HepG2 (cell line): ENCODE measurements at regions not wholly inside any gene's neighbourhood (a gene's known extent, or its start where the extent isn't known, plus 50 kb on each side); places are given as distances from the start of the nearest gene placed in this dataset.

Source experiments
- ATAC-seq: fragments of 200-7000 bp; cut with Tn5 transposase; 3 replicates; pipeline ENCODE4 v1.9.1; 2020; ENCODE audit warnings: mild to moderate bottlenecking, moderate library complexity
- BruUV-seq: library from RNA; stranded (reverse); fragments of 400-500 nt; replicated peaks from 2 replicates; lab custom pipeline; 2021; lab: Mats Ljungman, UMichigan
- CTCF ChIA-PET: fragments of 300-600 bp; formaldehyde crosslinking; extraction: SDS; loops from one replicate; lab custom pipeline; 2021; ENCODE audit warnings: low total read pairs, inconsistent platforms, low intra/inter-chr PET ratio; lab: Yijun Ruan, JAX
- POLR2A ChIA-PET: fragments of 350-600 bp; sonication (Branson Sonifier 250); formaldehyde crosslinking; loops from one replicate; lab custom pipeline; 2020; ENCODE audit warnings: antibody characterized with exemption, inconsistent platforms; lab: Yijun Ruan, JAX
- DNase-seq: peaks from one replicate; pipeline ENCODE4 v3.0.0-alpha.2; 2015; ENCODE audit warnings: low spot score
- FAIRE-seq: peaks from 3 replicates; lab custom pipeline; 2011; peaks lifted over from hg19 to GRCh38; lab: Jason Lieb, UNC
- H2AFZ ChIP-seq: one replicate; pipeline ENCODE4 v1.6.1; 2011; ENCODE audit warnings: low read length, inconsistent platforms
- H3K27ac ChIP-seq: fragments of 300-600 bp; 3 replicates; pipeline ENCODE4 v1.8.0; 2011; ENCODE audit warnings: mixed run types, mild to moderate bottlenecking, mixed read lengths, low read length, inconsistent platforms; ENCODE audit not compliant: insufficient read depth; ENCODE audit errors: extremely low read length
- H3K27me3 ChIP-seq, 2 experiments: fragments of 200-600 bp in 1 of 2; 2 replicates in 1 of 2; 3 replicates in 1 of 2; pipeline versions ENCODE4 v1.6.0 to v1.8.0; 2011; ENCODE audit warnings: low read length in 2 of 2, mild to moderate bottlenecking in 2 of 2, moderate library complexity in 2 of 2, inconsistent platforms in 1 of 2; ENCODE audit not compliant: insufficient read depth in 2 of 2, control insufficient read depth in 1 of 2
- H3K36me3 ChIP-seq, 2 experiments: fragments of 200-600 bp in 1 of 2; replicated peaks in 1 of 2; 2 replicates in 1 of 2; 3 replicates in 1 of 2; pipeline versions ENCODE4 v1.5.1 to v1.8.0; 2011; ENCODE audit warnings: low read length in 2 of 2, inconsistent platforms in 1 of 2; ENCODE audit not compliant: insufficient read depth in 2 of 2, control insufficient read depth in 1 of 2
- H3K4me1 ChIP-seq: 2 replicates; pipeline ENCODE4 v1.5.1; 2012; ENCODE audit warnings: low read length, inconsistent platforms; ENCODE audit not compliant: insufficient read depth
- H3K4me2 ChIP-seq: 2 replicates; pipeline ENCODE4 v1.6.0; 2011; ENCODE audit warnings: low read depth, low read length, inconsistent platforms
- H3K4me3 ChIP-seq, 3 experiments: fragments of 200-600 bp in 1 of 3; sonication (generic), shearing (Covaris generic) in 1 of 3; replicated peaks in 1 of 3; 2 replicates each; pipeline ENCODE4 v1.5.1; 2011 to 2016; ENCODE audit warnings: low read length in 3 of 3, inconsistent platforms in 2 of 3, low read depth in 2 of 3, mild to moderate bottlenecking in 2 of 3, control low read depth in 1 of 3, mixed read lengths in 1 of 3; ENCODE audit not compliant: insufficient read depth in 1 of 3
- H3K79me2 ChIP-seq: one replicate; pipeline ENCODE4 v1.6.1; 2011; ENCODE audit warnings: low read length, inconsistent platforms; ENCODE audit not compliant: insufficient read depth
- H3K9ac ChIP-seq: 2 replicates; pipeline ENCODE4 v1.6.0; 2011; ENCODE audit warnings: mild to moderate bottlenecking, low read depth, low read length, inconsistent platforms; ENCODE audit not compliant: insufficient read depth
- H3K9me3 ChIP-seq: 2 replicates; pipeline ENCODE4 v1.5.1; 2012; ENCODE audit warnings: mild to moderate bottlenecking, low read length
- H4K20me1 ChIP-seq: 2 replicates; pipeline ENCODE4 v1.6.0; 2011; ENCODE audit warnings: inconsistent platforms, mild to moderate bottlenecking, low read length, moderate library complexity; ENCODE audit not compliant: insufficient read depth
- DMTF1 ChIP-seq: sonication (generic); formaldehyde crosslinking; IDR thresholded peaks from 2 replicates; pipeline ENCODE4 v1.4.0; 2020; ENCODE audit warnings: mild to moderate bottlenecking, missing genetic modification reagents
- ETS1 ChIP-seq: sonication (generic); formaldehyde crosslinking; IDR thresholded peaks from 2 replicates; pipeline ENCODE4 v1.4.0; 2020; ENCODE audit warnings: missing genetic modification reagents
- SOX6 ChIP-seq, 2 experiments: fragments of 450-650 bp in 1 of 2; sonication (generic) in 1 of 2; formaldehyde crosslinking in 1 of 2; IDR thresholded peaks; 2 replicates each; pipeline versions ENCODE4 v1.4.0 to v1.6.1; 2017 to 2020; ENCODE audit warnings: antibody characterized with exemption in 1 of 2, mild to moderate bottlenecking in 1 of 2, missing genetic modification reagents in 1 of 2
- ZBTB42 ChIP-seq: sonication (generic); formaldehyde crosslinking; IDR thresholded peaks from 2 replicates; pipeline ENCODE4 v1.5.0; 2020; ENCODE audit warnings: mild to moderate bottlenecking, missing genetic modification reagents
- ZFP90 ChIP-seq: sonication (generic); formaldehyde crosslinking; IDR thresholded peaks from 2 replicates; pipeline ENCODE4 v1.8.0; 2022; ENCODE audit warnings: missing genetic modification reagents, mild to moderate bottlenecking, inconsistent platforms, borderline replicate concordance
- WGBS: methylation state at CpG from one replicate; pipeline ENCODE4 v1.1.6; 2017; ENCODE audit warnings: low lambda C conversion rate; 5-methylcytosine and 5-hydroxymethylcytosine counted together
- in situ Hi-C: cut with HindIII; loops from 2 replicates; pipeline ENCODE4 v1.10.0; 2017; ENCODE audit warnings: low pct_unique_long_range_greater_than_20kb; ENCODE audit not compliant: extremely low pct_ligation_motif_present
- intact Hi-C: fragments of 100-400 bp; cut with micrococcal nuclease; formaldehyde crosslinking; loops from one replicate; pipeline ENCODE4 v1.10.0; 2022; ENCODE audit not compliant: unreplicated experiment
- TF ChIP-seq, protein P1 (sequence below): IDR thresholded peaks from 2 replicates; pipeline ENCODE4 v1.6.1; 2016; ENCODE audit warnings: missing biosample characterization, missing genetic modification reagents, low read depth

GRCh38 chr3:72174040-72174439 lies 389.1 kb upstream of the PROK2 start:
- ATAC-seq (no peak), DNase-seq (no peak)
- H3K79me2 ChIP-seq = no peaks in the 10 kb centered on the region
- no TSS peak for BruUV-seq
- CTCF ChIA-PET = no interaction called here
- H3K4me3 ChIP-seq = no peak overlapping the region
- H3K9me3 ChIP-seq = no peaks in the 10 kb centered on the region
- intact Hi-C loops = no loop called here
- no peak overlapping the region for H3K9ac ChIP-seq
- WGBS = 88% methylated on average over 3 of the region's 3 CpGs
- no peaks in the 10 kb centered on the region for H3K4me1 ChIP-seq
- TF ChIP-seq, protein P1, sequence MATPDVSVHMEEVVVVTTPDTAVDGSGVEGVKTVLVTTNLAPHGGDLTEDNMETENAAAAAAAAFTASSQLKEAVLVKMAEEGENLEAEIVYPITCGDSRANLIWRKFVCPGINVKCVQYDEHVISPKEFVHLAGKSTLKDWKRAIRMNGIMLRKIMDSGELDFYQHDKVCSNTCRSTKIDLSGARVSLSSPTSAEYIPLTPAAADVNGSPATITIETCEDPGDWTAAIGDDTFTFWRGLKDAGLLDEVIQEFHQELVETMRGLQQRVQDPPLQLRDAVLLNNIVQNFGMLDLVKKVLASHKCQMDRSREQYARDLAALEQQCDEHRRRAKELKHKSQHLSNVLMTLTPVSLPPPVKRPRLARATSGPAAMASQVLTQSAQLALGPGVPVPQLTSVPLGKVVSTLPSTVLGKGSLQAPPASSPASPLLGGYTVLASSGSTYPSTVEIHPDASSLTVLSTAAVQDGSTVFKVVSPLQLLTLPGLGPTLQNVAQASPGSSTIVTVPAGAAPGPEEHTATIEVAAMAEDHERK (CRISPR knock-in tag) = no peak
- TF ChIP-seq ETS1 = no peak
- TF ChIP-seq ZBTB42 (CRISPR knock-in tag) = no peak
- no peak for TF ChIP-seq ZFP90
- TF ChIP-seq SOX6 (IDR thresholded peaks at IDR 0.05) = no peak
- TF ChIP-seq SOX6 (CRISPR knock-in tag; IDR thresholded peaks at IDR 0.05) = no peak
- no peak for TF ChIP-seq DMTF1 (CRISPR knock-in tag)
- TF ChIP-seq, all 625 proteins: peak for 0
- no peak overlapping the region for H2AFZ ChIP-seq
- POLR2A ChIA-PET = no interaction called here
- H3K36me3 ChIP-seq = peaks cover 0 to 1% of the 10 kb centered on the region in 2 experiments; a peak in 1 of 5 replicates
- no peaks in the 10 kb centered on the region; a peak in 1 of 5 replicates for H3K27me3 ChIP-seq
- no peak overlapping the region for H3K4me2 ChIP-seq
- no peaks in the 10 kb centered on the region for H4K20me1 ChIP-seq
- no peak overlapping the region for H3K27ac ChIP-seq
- in situ Hi-C loops = no loop called here
- FAIRE-seq = no peak
